WTC11 (cell line): ENCODE measurements at regions not wholly inside any gene's neighbourhood (a gene's known extent, or its start where the extent isn't known, plus 50 kb on each side); places are given as distances from the start of the nearest gene placed in this dataset.

Experiments used
- ATAC-seq: fragments of 200-7000 bp; cut with Tn5 transposase; 2 replicates; pipeline ENCODE4 v1.10.0; 2021; ENCODE audit warnings: mild to moderate bottlenecking, moderate library complexity
- CTCF ChIA-PET: fragments of 300-600 bp; sonication (Branson Sonifier 250); formaldehyde crosslinking; loops from one replicate; lab custom pipeline; 2021; ENCODE audit warnings: antibody characterized with exemption; lab: Charles Lee
- POLR2A ChIA-PET: fragments of 350-600 bp; sonication (Branson Sonifier 250); formaldehyde crosslinking; loops from one replicate; lab custom pipeline; 2021; ENCODE audit warnings: antibody characterized with exemption; lab: Charles Lee
- DNase-seq: peaks from one replicate; pipeline ENCODE4 v3.0.0; 2021; ENCODE audit warnings: low spot score
- H3K27ac Mint-ChIP-seq: 2 replicates; pipeline ENCODE4 v1.8.0; 2021; ENCODE audit warnings: mixed read lengths
- H3K27me3 Mint-ChIP-seq: 2 replicates; pipeline ENCODE4 v1.8.0; 2021; ENCODE audit warnings: low read depth, mild to moderate bottlenecking, moderate library complexity, mixed read lengths
- H3K36me3 Mint-ChIP-seq: 2 replicates; pipeline ENCODE4 v1.8.0; 2021; ENCODE audit warnings: mixed read lengths
- H3K4me1 Mint-ChIP-seq: 2 replicates; pipeline ENCODE4 v1.8.0; 2022; ENCODE audit warnings: mixed read lengths
- H3K4me3 Mint-ChIP-seq: 2 replicates; pipeline ENCODE4 v1.8.0; 2021; ENCODE audit warnings: mild to moderate bottlenecking, moderate library complexity, mixed read lengths
- H3K9me3 Mint-ChIP-seq: 2 replicates; pipeline ENCODE4 v1.8.0; 2021; ENCODE audit warnings: mixed read lengths
- ELF4 ChIP-seq: sonication (generic); formaldehyde crosslinking; IDR thresholded peaks from 2 replicates; pipeline ENCODE4 v1.8.1; 2022; ENCODE audit warnings: low read depth, mild to moderate bottlenecking, moderate library complexity, missing genetic modification reagents
- FOXK1 ChIP-seq: sonication (generic); formaldehyde crosslinking; IDR thresholded peaks from 2 replicates; pipeline ENCODE4 v1.8.0; 2022; ENCODE audit warnings: mild to moderate bottlenecking, moderate library complexity, missing genetic modification reagents
- NFATC4 ChIP-seq: fragments of 250-450 bp; sonication (Bioruptor Pico); IDR thresholded peaks from 2 replicates; pipeline ENCODE4 v1.9.0; 2021; ENCODE audit warnings: mild to moderate bottlenecking
- NR2C2 ChIP-seq: sonication (generic); formaldehyde crosslinking; IDR thresholded peaks from 2 replicates; pipeline ENCODE4 v1.8.0; 2022; ENCODE audit warnings: mild to moderate bottlenecking, missing genetic modification reagents
- OVOL2 ChIP-seq: fragments of 250-450 bp; sonication (Bioruptor Pico); IDR thresholded peaks from 2 replicates; pipeline ENCODE4 v1.9.0; 2021; ENCODE audit warnings: mild to moderate bottlenecking, borderline replicate concordance
- RELA ChIP-seq: sonication (generic); formaldehyde crosslinking; IDR thresholded peaks from 2 replicates; pipeline ENCODE4 v1.8.1; 2022; ENCODE audit warnings: missing genetic modification reagents, mild to moderate bottlenecking, borderline replicate concordance
- ZNF219 ChIP-seq: sonication (generic); formaldehyde crosslinking; IDR thresholded peaks from 2 replicates; pipeline ENCODE4 v1.8.0; 2023; ENCODE audit warnings: missing genetic modification reagents, mild to moderate bottlenecking, borderline replicate concordance
- ZNF396 ChIP-seq: fragments of 250-450 bp; sonication (Bioruptor Pico); IDR thresholded peaks from 2 replicates; pipeline ENCODE4 v1.8.0; 2021; ENCODE audit warnings: mild to moderate bottlenecking, moderate library complexity, borderline replicate concordance
- TF ChIP-seq, protein P1 (sequence below): sonication (generic); formaldehyde crosslinking; IDR thresholded peaks from 2 replicates; pipeline ENCODE4 v1.8.0; 2022; ENCODE audit warnings: mild to moderate bottlenecking, missing genetic modification reagents
- TF ChIP-seq, protein P2 (sequence below): sonication (generic); formaldehyde crosslinking; IDR thresholded peaks from 2 replicates; pipeline ENCODE4 v1.8.1; 2022; ENCODE audit warnings: low read depth, missing genetic modification reagents, borderline replicate concordance
- TF ChIP-seq, protein P3 (sequence below): sonication (generic); formaldehyde crosslinking; conservative IDR thresholded peaks from 2 replicates; pipeline ENCODE4 v1.8.1; 2022; ENCODE audit warnings: mild to moderate bottlenecking, missing genetic modification reagents
- TF ChIP-seq, protein P4 (sequence below): sonication (generic); formaldehyde crosslinking; IDR thresholded peaks from 2 replicates; pipeline ENCODE4 v1.8.0; 2023; ENCODE audit warnings: missing genetic modification reagents
- TF ChIP-seq, protein P5 (sequence below): sonication (generic); formaldehyde crosslinking; IDR thresholded peaks from 2 replicates; pipeline ENCODE4 v1.8.0; 2022; ENCODE audit warnings: mild to moderate bottlenecking, missing genetic modification reagents
- TF ChIP-seq, protein P6 (sequence below): fragments of 250-450 bp; sonication (Bioruptor Pico); IDR thresholded peaks from 2 replicates; pipeline ENCODE4 v1.9.0; 2021; ENCODE audit warnings: mild to moderate bottlenecking, borderline replicate concordance
- TF ChIP-seq, protein P7 (sequence below): fragments of 250-450 bp; sonication (Bioruptor Pico); conservative IDR thresholded peaks from 2 replicates; pipeline ENCODE4 v1.9.0; 2021; ENCODE audit warnings: mild to moderate bottlenecking

DNA sequence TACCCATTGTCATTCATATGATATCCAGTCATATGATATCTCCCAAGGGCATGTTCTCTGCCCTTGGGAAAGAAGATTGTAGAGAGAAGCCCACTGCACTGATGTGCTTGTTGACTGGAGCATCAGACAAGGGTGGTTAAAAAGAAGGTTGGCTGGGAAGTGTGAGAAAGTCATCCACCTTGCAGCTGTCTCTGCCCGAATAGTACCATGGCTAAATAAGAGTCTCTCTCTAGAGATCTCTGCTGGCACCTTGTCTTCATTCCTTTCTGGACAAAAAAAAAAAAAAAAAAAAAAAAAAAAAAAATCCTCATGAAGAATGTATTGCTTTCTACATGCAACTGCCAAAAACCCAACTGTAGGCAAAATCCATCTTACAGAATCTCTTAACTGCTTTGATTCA is 349.7 kb upstream of the ESRRG start (continued):
- TF ChIP-seq, protein P1, sequence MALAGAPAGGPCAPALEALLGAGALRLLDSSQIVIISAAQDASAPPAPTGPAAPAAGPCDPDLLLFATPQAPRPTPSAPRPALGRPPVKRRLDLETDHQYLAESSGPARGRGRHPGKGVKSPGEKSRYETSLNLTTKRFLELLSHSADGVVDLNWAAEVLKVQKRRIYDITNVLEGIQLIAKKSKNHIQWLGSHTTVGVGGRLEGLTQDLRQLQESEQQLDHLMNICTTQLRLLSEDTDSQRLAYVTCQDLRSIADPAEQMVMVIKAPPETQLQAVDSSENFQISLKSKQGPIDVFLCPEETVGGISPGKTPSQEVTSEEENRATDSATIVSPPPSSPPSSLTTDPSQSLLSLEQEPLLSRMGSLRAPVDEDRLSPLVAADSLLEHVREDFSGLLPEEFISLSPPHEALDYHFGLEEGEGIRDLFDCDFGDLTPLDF (CRISPR knock-in tag) = no peak
- no peak for TF ChIP-seq RELA (CRISPR knock-in tag)
- TF ChIP-seq OVOL2 (CRISPR knock-in tag) = no peak

DNA sequence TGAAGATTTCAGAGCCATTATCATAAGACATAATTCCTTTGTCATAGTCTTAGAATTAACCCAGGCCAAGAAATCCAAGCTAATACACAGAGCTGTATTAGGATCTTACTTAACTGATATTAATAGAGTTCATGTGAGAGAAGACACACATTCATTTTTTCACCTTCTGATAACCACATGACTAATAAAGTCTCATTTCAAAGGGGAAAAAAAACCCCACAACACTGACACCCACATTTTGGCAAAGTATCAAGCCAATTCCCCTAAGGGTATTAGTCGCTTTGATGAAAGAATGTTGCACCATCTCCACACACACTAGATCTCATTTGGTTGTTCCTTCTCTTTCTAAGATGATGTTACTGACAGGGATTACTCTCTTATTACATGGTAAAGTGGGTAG is 344.4 kb upstream of the ESRRG start:
- Mint-ChIP-seq H3K9me3 (no peaks in the 10 kb centered on the region), H3K27me3 (no peaks in the 10 kb centered on the region), H3K36me3 (no peaks in the 10 kb centered on the region), H3K27ac (no peak overlapping the region), H3K4me3 (no peak overlapping the region), H3K4me1 (peaks cover 4% of the 10 kb centered on the region)
- DNase-seq (no peak), ATAC-seq (no peak)
- CTCF ChIA-PET = no interaction called here
- TF ChIP-seq ZNF396 (CRISPR knock-in tag) = no peak
- TF ChIP-seq, protein P2, sequence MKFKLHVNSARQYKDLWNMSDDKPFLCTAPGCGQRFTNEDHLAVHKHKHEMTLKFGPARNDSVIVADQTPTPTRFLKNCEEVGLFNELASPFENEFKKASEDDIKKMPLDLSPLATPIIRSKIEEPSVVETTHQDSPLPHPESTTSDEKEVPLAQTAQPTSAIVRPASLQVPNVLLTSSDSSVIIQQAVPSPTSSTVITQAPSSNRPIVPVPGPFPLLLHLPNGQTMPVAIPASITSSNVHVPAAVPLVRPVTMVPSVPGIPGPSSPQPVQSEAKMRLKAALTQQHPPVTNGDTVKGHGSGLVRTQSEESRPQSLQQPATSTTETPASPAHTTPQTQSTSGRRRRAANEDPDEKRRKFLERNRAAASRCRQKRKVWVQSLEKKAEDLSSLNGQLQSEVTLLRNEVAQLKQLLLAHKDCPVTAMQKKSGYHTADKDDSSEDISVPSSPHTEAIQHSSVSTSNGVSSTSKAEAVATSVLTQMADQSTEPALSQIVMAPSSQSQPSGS (CRISPR knock-in tag) = no peak
- no peak for TF ChIP-seq NR2C2 (CRISPR knock-in tag)
- POLR2A ChIA-PET = no interaction called here

DNA sequence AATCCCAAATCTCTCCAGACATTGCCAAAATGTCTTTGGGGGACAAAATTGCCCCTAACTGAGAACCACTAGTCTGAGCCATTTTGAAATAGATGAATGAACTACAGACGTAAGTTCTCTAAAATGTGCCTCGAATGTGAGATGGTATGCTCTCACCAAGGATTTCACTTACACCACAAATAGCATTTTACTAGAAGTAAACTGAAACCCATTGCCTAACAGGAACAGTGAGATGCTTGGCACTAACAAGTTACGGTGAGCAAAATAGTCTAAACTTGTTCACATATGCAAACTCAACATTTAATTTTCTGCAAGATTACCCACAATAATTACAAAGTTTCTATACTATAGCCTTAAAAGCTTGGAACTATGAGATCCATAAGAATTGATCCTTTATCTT is 343.6 kb upstream of the ESRRG start:
- TF ChIP-seq NFATC4 (CRISPR knock-in tag) (no peak), ELF4 (CRISPR knock-in tag) (no peak), FOXK1 (no peak), ZNF219 (CRISPR knock-in tag) (no peak)
- TF ChIP-seq, protein P3, sequence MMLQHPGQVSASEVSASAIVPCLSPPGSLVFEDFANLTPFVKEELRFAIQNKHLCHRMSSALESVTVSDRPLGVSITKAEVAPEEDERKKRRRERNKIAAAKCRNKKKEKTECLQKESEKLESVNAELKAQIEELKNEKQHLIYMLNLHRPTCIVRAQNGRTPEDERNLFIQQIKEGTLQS (CRISPR knock-in tag) = no peak
- TF ChIP-seq, protein P4, sequence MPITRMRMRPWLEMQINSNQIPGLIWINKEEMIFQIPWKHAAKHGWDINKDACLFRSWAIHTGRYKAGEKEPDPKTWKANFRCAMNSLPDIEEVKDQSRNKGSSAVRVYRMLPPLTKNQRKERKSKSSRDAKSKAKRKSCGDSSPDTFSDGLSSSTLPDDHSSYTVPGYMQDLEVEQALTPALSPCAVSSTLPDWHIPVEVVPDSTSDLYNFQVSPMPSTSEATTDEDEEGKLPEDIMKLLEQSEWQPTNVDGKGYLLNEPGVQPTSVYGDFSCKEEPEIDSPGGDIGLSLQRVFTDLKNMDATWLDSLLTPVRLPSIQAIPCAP (CRISPR knock-in tag) = no peak
- TF ChIP-seq, protein P5, sequence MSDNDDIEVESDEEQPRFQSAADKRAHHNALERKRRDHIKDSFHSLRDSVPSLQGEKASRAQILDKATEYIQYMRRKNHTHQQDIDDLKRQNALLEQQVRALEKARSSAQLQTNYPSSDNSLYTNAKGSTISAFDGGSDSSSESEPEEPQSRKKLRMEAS (CRISPR knock-in tag) = no peak
- CTCF ChIA-PET = no interaction called here
- ATAC-seq (no peak), DNase-seq (no peak)
- Mint-ChIP-seq H3K4me3 (no peak overlapping the region), H3K4me1 (peaks cover 4% of the 10 kb centered on the region), H3K27me3 (no peaks in the 10 kb centered on the region), H3K27ac (no peak overlapping the region), H3K36me3 (no peaks in the 10 kb centered on the region), H3K9me3 (no peaks in the 10 kb centered on the region)
- POLR2A ChIA-PET = no interaction called here

DNA sequence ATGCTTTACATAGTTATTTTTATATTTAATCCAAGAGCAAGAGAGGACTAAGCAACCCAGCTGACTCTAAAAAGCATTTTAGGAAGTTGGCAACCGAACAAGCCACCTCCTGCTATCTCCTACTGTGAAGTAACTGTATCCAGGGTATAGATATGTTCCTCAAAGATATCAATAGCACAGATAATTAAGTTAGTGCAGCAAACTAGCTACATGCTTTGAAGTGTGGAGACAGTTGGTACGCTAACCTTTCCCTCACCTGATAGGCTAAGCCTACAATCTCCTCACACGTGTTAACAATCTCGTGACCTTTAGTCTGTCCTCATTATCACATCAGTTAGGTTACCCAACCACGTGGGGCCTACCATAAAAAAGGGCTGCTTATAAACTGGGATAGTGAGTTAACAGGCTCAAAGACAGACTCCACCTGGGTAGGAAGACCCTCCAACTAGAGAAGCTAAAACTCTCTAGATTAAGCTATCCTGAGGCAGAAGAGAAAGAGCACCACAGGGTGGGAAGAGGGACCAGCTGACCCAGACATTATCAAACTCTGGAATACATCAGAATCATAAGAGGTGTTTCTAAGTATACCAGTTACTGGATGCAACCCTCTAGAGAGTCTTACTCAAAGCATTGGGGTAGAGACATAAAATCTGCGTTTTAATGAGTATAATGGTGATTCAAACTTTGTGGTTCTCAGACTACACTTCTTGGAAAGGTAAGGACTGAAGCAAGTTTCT is 340.1 kb upstream of the ESRRG start:
- ATAC-seq (no peak), DNase-seq (no peak)
- no peaks in the 10 kb centered on the region for H3K9me3 Mint-ChIP-seq
- no peaks in the 10 kb centered on the region for H3K36me3 Mint-ChIP-seq
- no peak overlapping the region for H3K27ac Mint-ChIP-seq
- H3K4me3 Mint-ChIP-seq = no peak overlapping the region
- H3K27me3 Mint-ChIP-seq = no peaks in the 10 kb centered on the region
- TF ChIP-seq ZNF396 (CRISPR knock-in tag) = no peak
- TF ChIP-seq, protein P6, sequence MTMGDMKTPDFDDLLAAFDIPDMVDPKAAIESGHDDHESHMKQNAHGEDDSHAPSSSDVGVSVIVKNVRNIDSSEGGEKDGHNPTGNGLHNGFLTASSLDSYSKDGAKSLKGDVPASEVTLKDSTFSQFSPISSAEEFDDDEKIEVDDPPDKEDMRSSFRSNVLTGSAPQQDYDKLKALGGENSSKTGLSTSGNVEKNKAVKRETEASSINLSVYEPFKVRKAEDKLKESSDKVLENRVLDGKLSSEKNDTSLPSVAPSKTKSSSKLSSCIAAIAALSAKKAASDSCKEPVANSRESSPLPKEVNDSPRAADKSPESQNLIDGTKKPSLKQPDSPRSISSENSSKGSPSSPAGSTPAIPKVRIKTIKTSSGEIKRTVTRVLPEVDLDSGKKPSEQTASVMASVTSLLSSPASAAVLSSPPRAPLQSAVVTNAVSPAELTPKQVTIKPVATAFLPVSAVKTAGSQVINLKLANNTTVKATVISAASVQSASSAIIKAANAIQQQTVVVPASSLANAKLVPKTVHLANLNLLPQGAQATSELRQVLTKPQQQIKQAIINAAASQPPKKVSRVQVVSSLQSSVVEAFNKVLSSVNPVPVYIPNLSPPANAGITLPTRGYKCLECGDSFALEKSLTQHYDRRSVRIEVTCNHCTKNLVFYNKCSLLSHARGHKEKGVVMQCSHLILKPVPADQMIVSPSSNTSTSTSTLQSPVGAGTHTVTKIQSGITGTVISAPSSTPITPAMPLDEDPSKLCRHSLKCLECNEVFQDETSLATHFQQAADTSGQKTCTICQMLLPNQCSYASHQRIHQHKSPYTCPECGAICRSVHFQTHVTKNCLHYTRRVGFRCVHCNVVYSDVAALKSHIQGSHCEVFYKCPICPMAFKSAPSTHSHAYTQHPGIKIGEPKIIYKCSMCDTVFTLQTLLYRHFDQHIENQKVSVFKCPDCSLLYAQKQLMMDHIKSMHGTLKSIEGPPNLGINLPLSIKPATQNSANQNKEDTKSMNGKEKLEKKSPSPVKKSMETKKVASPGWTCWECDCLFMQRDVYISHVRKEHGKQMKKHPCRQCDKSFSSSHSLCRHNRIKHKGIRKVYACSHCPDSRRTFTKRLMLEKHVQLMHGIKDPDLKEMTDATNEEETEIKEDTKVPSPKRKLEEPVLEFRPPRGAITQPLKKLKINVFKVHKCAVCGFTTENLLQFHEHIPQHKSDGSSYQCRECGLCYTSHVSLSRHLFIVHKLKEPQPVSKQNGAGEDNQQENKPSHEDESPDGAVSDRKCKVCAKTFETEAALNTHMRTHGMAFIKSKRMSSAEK (CRISPR knock-in tag) = no peak
- TF ChIP-seq, protein P7, sequence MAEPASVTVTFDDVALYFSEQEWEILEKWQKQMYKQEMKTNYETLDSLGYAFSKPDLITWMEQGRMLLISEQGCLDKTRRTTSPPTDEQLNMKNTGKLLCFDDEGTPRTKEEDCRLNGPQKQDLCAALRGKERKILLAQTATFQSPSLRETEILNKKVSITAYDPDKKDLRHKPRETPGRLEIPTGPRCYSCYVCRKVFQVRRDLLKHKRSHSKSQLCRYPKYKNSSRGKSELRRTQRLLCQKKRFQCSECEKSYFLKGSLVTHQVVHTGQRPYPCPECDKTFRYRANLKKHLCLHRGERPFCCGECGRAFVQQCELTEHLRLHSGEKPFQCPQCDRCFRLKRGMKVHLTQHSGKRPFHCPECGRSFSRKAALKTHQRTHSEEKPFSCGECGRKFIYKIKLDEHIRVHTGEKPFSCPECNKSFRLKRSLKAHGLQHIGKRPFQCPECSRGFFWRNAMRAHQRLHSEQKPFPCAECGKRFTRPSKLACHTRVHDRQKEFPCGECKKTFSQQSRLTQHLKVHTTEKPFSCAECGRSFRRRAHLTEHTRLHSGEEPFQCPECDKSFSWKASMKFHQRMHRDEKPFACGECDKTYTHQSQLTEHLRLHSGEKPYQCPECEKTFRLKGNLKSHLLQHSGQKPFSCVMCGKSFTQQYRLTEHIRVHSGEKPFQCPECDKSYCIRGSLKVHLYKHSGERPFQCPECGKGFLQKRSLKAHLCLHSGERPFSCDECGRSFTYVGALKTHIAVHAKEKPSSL (CRISPR knock-in tag) = no peak
- ChIA-PET POLR2A (no interaction called here), CTCF (no interaction called here)
- peaks cover 4% of the 10 kb centered on the region for H3K4me1 Mint-ChIP-seq
